HCEC 1CT (cell line): ENCODE measurements at regions not wholly inside any gene's neighbourhood (a gene's known extent, or its start where the extent isn't known, plus 50 kb on each side); places are given as distances from the start of the nearest gene placed in this dataset.

ENCODE experiments used
- DNase-seq: peaks from one replicate; pipeline ENCODE4 v3.0.0-alpha.2; 2017

- no peak for DNase-seq
Measured at GRCh38 chr2:193349642-193350041, 1154.9 kb upstream of the TMEFF2 start.

- no peak for DNase-seq
Measured at GRCh38 chr2:193348055-193348454, 1153.3 kb upstream of the TMEFF2 start.

- no peak for DNase-seq
Measured at GRCh38 chr2:193336781-193337180, 1142.0 kb upstream of the TMEFF2 start.

GRCh38 chr2:193334401-193334800, 1139.7 kb upstream of the TMEFF2 start:
- no peak for DNase-seq

GRCh38 chr2:193333539-193333938, 1138.8 kb upstream of the TMEFF2 start:
- DNase-seq = no peak

GRCh38 chr2:193332941-193333340, 1138.2 kb upstream of the TMEFF2 start:
- DNase-seq = peak; percentile 78

GRCh38 chr2:193331676-193332075, 1136.9 kb upstream of the TMEFF2 start:
- DNase-seq = peak; percentile 30

GRCh38 chr2:193326296-193326695, 1131.6 kb upstream of the TMEFF2 start:
- DNase-seq = peak; percentile 50

- no peak for DNase-seq
Measured at GRCh38 chr2:193315428-193316091, 1120.8 kb upstream of the TMEFF2 start.

- DNase-seq = peak; percentile 53
Measured at GRCh38 chr2:193303464-193303863, 1108.7 kb upstream of the TMEFF2 start.

GRCh38 chr2:193294371-193294770, 1099.6 kb upstream of the TMEFF2 start:
- DNase-seq = peak; percentile 52

- no peak for DNase-seq
Measured at GRCh38 chr2:193279361-193279760, 1084.6 kb upstream of the TMEFF2 start.

- no peak for DNase-seq
Measured at GRCh38 chr2:193276988-193277387, 1082.3 kb upstream of the TMEFF2 start.

GRCh38 chr2:193276560-193276959, 1081.8 kb upstream of the TMEFF2 start:
- DNase-seq = no peak

GRCh38 chr2:193276069-193276468, 1081.3 kb upstream of the TMEFF2 start:
- DNase-seq = no peak

GRCh38 chr2:193272011-193272410, 1077.3 kb upstream of the TMEFF2 start:
- DNase-seq = no peak

- DNase-seq = no peak
Measured at GRCh38 chr2:193270816-193271215, 1076.1 kb upstream of the TMEFF2 start.

GRCh38 chr2:193267496-193268002, 1072.8 kb upstream of the TMEFF2 start:
- no peak for DNase-seq

- no peak for DNase-seq
Measured at GRCh38 chr2:193253014-193253530, 1058.3 kb upstream of the TMEFF2 start.

GRCh38 chr2:193251909-193252308, 1057.2 kb upstream of the TMEFF2 start:
- DNase-seq = peak; percentile 5

- no peak for DNase-seq
Measured at GRCh38 chr2:193250389-193250788, 1055.7 kb upstream of the TMEFF2 start.

- DNase-seq = no peak
Measured at GRCh38 chr2:193240752-193241151, 1046.0 kb upstream of the TMEFF2 start.

GRCh38 chr2:193231634-193232033, 1036.9 kb upstream of the TMEFF2 start:
- no peak for DNase-seq

- no peak for DNase-seq
Measured at GRCh38 chr2:193228276-193228675, 1033.5 kb upstream of the TMEFF2 start.

- DNase-seq = no peak
Measured at GRCh38 chr2:193222454-193222853, 1027.7 kb upstream of the TMEFF2 start.
